HepG2 (cell line): ENCODE measurements at regions not wholly inside any gene's neighbourhood (a gene's known extent, or its start where the extent isn't known, plus 50 kb on each side); places are given as distances from the start of the nearest gene placed in this dataset.

Source experiments
- ATAC-seq: fragments of 200-7000 bp; cut with Tn5 transposase; 3 replicates; pipeline ENCODE4 v1.9.1; 2020; ENCODE audit warnings: mild to moderate bottlenecking, moderate library complexity
- BruUV-seq: library from RNA; stranded (reverse); fragments of 400-500 nt; replicated peaks from 2 replicates; lab custom pipeline; 2021; lab: Mats Ljungman, UMichigan
- CTCF ChIA-PET: fragments of 300-600 bp; formaldehyde crosslinking; extraction: SDS; loops from one replicate; lab custom pipeline; 2021; ENCODE audit warnings: low total read pairs, inconsistent platforms, low intra/inter-chr PET ratio; lab: Yijun Ruan, JAX
- POLR2A ChIA-PET: fragments of 350-600 bp; sonication (Branson Sonifier 250); formaldehyde crosslinking; loops from one replicate; lab custom pipeline; 2020; ENCODE audit warnings: antibody characterized with exemption, inconsistent platforms; lab: Yijun Ruan, JAX
- DNase-seq: peaks from one replicate; pipeline ENCODE4 v3.0.0-alpha.2; 2015; ENCODE audit warnings: low spot score
- FAIRE-seq: peaks from 3 replicates; lab custom pipeline; 2011; peaks lifted over from hg19 to GRCh38; lab: Jason Lieb, UNC
- H2AFZ ChIP-seq: one replicate; pipeline ENCODE4 v1.6.1; 2011; ENCODE audit warnings: low read length, inconsistent platforms
- H3K27ac ChIP-seq: fragments of 300-600 bp; 3 replicates; pipeline ENCODE4 v1.8.0; 2011; ENCODE audit warnings: mixed run types, mild to moderate bottlenecking, mixed read lengths, low read length, inconsistent platforms; ENCODE audit not compliant: insufficient read depth; ENCODE audit errors: extremely low read length
- H3K27me3 ChIP-seq, 2 experiments: fragments of 200-600 bp in 1 of 2; 2 replicates in 1 of 2; 3 replicates in 1 of 2; pipeline versions ENCODE4 v1.6.0 to v1.8.0; 2011; ENCODE audit warnings: low read length in 2 of 2, mild to moderate bottlenecking in 2 of 2, moderate library complexity in 2 of 2, inconsistent platforms in 1 of 2; ENCODE audit not compliant: insufficient read depth in 2 of 2, control insufficient read depth in 1 of 2
- H3K36me3 ChIP-seq, 2 experiments: fragments of 200-600 bp in 1 of 2; replicated peaks in 1 of 2; 2 replicates in 1 of 2; 3 replicates in 1 of 2; pipeline versions ENCODE4 v1.5.1 to v1.8.0; 2011; ENCODE audit warnings: low read length in 2 of 2, inconsistent platforms in 1 of 2; ENCODE audit not compliant: insufficient read depth in 2 of 2, control insufficient read depth in 1 of 2
- H3K4me1 ChIP-seq: 2 replicates; pipeline ENCODE4 v1.5.1; 2012; ENCODE audit warnings: low read length, inconsistent platforms; ENCODE audit not compliant: insufficient read depth
- H3K4me2 ChIP-seq: 2 replicates; pipeline ENCODE4 v1.6.0; 2011; ENCODE audit warnings: low read depth, low read length, inconsistent platforms
- H3K4me3 ChIP-seq, 3 experiments: fragments of 200-600 bp in 1 of 3; sonication (generic), shearing (Covaris generic) in 1 of 3; replicated peaks in 1 of 3; 2 replicates each; pipeline ENCODE4 v1.5.1; 2011 to 2016; ENCODE audit warnings: low read length in 3 of 3, inconsistent platforms in 2 of 3, low read depth in 2 of 3, mild to moderate bottlenecking in 2 of 3, control low read depth in 1 of 3, mixed read lengths in 1 of 3; ENCODE audit not compliant: insufficient read depth in 1 of 3
- H3K79me2 ChIP-seq: one replicate; pipeline ENCODE4 v1.6.1; 2011; ENCODE audit warnings: low read length, inconsistent platforms; ENCODE audit not compliant: insufficient read depth
- H3K9ac ChIP-seq: 2 replicates; pipeline ENCODE4 v1.6.0; 2011; ENCODE audit warnings: mild to moderate bottlenecking, low read depth, low read length, inconsistent platforms; ENCODE audit not compliant: insufficient read depth
- H3K9me3 ChIP-seq: 2 replicates; pipeline ENCODE4 v1.5.1; 2012; ENCODE audit warnings: mild to moderate bottlenecking, low read length
- H4K20me1 ChIP-seq: 2 replicates; pipeline ENCODE4 v1.6.0; 2011; ENCODE audit warnings: inconsistent platforms, mild to moderate bottlenecking, low read length, moderate library complexity; ENCODE audit not compliant: insufficient read depth
- FOSL2 ChIP-seq: sonication (generic); formaldehyde crosslinking; IDR thresholded peaks from 2 replicates; pipeline ENCODE4 v1.4.0; 2020; ENCODE audit warnings: missing genetic modification reagents
- NBN ChIP-seq: fragments of 450-650 bp; conservative IDR thresholded peaks from 2 replicates; pipeline ENCODE4 v1.6.1; 2017
- RFX3 ChIP-seq: IDR thresholded peaks from 2 replicates; pipeline ENCODE4 v1.6.1; 2016; ENCODE audit warnings: missing biosample characterization, missing genetic modification reagents
- ZNF354B ChIP-seq: sonication (generic); formaldehyde crosslinking; IDR thresholded peaks from 2 replicates; pipeline ENCODE4 v1.8.0; 2022; ENCODE audit warnings: mild to moderate bottlenecking, missing genetic modification reagents
- ZNF383 ChIP-seq: sonication (generic); formaldehyde crosslinking; IDR thresholded peaks from 2 replicates; pipeline ENCODE4 v1.4.0; 2020; ENCODE audit warnings: missing genetic modification reagents, mild to moderate bottlenecking, borderline replicate concordance
- ZNF567 ChIP-seq: sonication (generic); formaldehyde crosslinking; IDR thresholded peaks from 2 replicates; pipeline ENCODE4 v1.8.1; 2023; ENCODE audit warnings: mild to moderate bottlenecking, missing genetic modification reagents, borderline replicate concordance
- ZNF607 ChIP-seq: sonication (generic); formaldehyde crosslinking; IDR thresholded peaks from 2 replicates; pipeline ENCODE4 v1.5.1; 2020; ENCODE audit warnings: missing genetic modification reagents, mild to moderate bottlenecking, borderline replicate concordance
- ZNF660 ChIP-seq: sonication (generic); formaldehyde crosslinking; IDR thresholded peaks from 2 replicates; pipeline ENCODE4 v1.5.1; 2020; ENCODE audit warnings: mild to moderate bottlenecking, low read depth, missing genetic modification reagents, borderline replicate concordance
- ZNF720 ChIP-seq: sonication (generic); formaldehyde crosslinking; IDR thresholded peaks from 2 replicates; pipeline ENCODE4 v1.4.0; 2020; ENCODE audit warnings: missing genetic modification reagents
- ZNF780A ChIP-seq: sonication (generic); formaldehyde crosslinking; IDR thresholded peaks from 2 replicates; pipeline ENCODE4 v1.8.0; 2022; ENCODE audit warnings: mild to moderate bottlenecking, missing genetic modification reagents, moderate library complexity
- ZNF850 ChIP-seq: sonication (generic); formaldehyde crosslinking; conservative IDR thresholded peaks from 2 replicates; pipeline ENCODE4 v1.9.0; 2021; ENCODE audit warnings: mild to moderate bottlenecking, missing genetic modification reagents
- ZZZ3 ChIP-seq: sonication (generic); formaldehyde crosslinking; IDR thresholded peaks from 2 replicates; pipeline ENCODE4 v1.4.0; 2020; ENCODE audit warnings: missing genetic modification reagents, mild to moderate bottlenecking, borderline replicate concordance
- WGBS: methylation state at CpG from one replicate; pipeline ENCODE4 v1.1.6; 2017; ENCODE audit warnings: low lambda C conversion rate; 5-methylcytosine and 5-hydroxymethylcytosine counted together
- in situ Hi-C: cut with HindIII; loops from 2 replicates; pipeline ENCODE4 v1.10.0; 2017; ENCODE audit warnings: low pct_unique_long_range_greater_than_20kb; ENCODE audit not compliant: extremely low pct_ligation_motif_present
- intact Hi-C: fragments of 100-400 bp; cut with micrococcal nuclease; formaldehyde crosslinking; loops from one replicate; pipeline ENCODE4 v1.10.0; 2022; ENCODE audit not compliant: unreplicated experiment
- TF ChIP-seq, protein P1 (sequence below): sonication (generic); formaldehyde crosslinking; IDR thresholded peaks from 2 replicates; pipeline ENCODE4 v1.4.0; 2020; ENCODE audit warnings: missing genetic modification reagents
- TF ChIP-seq, protein P2 (sequence below): sonication (generic); formaldehyde crosslinking; IDR thresholded peaks from 2 replicates; pipeline ENCODE4 v1.4.0; 2020; ENCODE audit warnings: missing genetic modification reagents; ENCODE audit errors: not compliant biosample characterization
- TF ChIP-seq, protein P3 (sequence below): sonication (generic); formaldehyde crosslinking; IDR thresholded peaks from 2 replicates; pipeline ENCODE4 v1.8.1; 2023; ENCODE audit warnings: missing genetic modification reagents, inconsistent platforms, borderline replicate concordance

DNA sequence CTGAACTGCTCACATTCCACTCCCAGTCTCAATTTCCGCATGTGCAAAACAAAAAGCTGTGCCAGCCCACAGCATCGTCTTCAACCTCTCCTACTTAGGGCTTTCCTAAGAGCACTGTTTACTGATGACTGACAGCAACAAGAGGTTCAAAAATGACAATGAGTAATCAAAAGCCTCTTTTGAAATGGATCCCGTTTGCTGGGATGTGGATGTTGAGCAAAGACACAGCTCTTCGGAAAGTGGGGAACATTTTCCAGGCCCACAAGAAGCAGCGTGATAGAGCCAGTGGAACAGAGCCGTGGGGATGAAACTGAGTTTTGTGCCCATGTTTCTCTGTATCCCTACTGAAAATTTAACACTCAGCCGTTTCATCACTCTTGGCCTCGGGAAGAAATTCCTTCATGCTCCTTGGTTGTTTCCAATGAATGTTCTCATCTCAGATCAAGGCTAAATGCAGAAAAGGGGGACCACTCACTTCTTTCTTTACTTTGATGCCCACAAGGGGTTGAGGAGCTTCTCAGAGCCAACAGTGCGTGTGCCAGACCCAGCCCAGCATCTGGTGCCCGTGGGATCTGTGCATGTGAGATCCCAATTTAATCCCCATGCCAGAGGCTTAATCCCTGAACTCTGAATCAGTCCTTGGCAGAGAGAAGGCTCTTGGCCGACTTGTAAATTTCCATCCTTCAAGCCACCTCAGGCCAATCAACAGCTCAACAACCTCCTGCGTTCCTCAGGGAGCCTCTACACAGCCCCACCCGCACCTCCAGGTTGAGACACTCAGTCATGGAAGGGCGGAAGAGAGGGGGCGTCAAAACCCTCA lies 230.2 kb upstream of the DAPK1 start (continued):
- TF ChIP-seq, protein P1, sequence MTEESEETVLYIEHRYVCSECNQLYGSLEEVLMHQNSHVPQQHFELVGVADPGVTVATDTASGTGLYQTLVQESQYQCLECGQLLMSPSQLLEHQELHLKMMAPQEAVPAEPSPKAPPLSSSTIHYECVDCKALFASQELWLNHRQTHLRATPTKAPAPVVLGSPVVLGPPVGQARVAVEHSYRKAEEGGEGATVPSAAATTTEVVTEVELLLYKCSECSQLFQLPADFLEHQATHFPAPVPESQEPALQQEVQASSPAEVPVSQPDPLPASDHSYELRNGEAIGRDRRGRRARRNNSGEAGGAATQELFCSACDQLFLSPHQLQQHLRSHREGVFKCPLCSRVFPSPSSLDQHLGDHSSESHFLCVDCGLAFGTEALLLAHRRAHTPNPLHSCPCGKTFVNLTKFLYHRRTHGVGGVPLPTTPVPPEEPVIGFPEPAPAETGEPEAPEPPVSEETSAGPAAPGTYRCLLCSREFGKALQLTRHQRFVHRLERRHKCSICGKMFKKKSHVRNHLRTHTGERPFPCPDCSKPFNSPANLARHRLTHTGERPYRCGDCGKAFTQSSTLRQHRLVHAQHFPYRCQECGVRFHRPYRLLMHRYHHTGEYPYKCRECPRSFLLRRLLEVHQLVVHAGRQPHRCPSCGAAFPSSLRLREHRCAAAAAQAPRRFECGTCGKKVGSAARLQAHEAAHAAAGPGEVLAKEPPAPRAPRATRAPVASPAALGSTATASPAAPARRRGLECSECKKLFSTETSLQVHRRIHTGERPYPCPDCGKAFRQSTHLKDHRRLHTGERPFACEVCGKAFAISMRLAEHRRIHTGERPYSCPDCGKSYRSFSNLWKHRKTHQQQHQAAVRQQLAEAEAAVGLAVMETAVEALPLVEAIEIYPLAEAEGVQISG (CRISPR knock-in tag), result no peak

DNA sequence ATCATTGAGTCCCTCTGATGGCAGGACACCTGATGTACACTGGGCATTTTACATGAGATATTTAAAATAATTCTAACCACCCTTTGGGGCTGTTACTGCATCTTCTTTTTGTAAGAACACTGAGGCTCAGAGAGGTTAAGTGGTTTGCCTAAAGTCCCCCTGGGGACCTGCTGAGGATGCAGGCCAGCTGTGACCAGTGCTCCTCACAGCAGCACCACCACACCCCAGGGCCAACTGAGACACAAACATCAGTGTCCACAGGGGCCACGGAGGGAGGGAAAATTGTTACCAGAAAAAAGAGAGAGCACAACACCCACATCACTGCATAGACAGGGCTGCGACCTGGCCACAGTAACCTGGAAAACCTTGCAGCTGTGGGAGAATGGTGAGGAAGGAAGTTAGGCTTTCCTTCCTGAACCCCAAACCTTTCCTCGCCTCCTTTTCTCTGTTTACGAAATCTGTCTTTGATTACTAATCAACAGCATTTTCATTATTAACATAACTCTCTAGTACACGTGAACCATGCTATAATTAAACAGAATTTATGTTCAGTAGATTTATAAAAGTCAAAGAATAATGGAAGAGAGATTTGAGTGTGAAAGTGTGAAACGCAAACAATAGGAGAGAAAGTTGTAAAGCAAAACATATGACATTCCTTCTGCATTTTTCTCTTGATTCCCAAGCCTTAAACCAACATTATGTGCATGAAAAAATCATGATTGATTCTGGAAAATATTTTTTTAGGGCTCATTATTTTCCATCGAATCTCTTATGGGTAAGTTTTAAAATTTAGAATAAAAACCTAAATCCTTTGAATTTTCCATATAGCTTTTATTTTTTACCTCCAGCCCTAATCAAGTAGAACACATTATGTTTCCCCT lies 228.1 kb upstream of the DAPK1 start:
- no peaks in the 10 kb centered on the region for H3K79me2 ChIP-seq
- no peaks in the 10 kb centered on the region for H3K9me3 ChIP-seq
- H3K9ac ChIP-seq, result no peak overlapping the region
- ChIA-PET POLR2A (no interaction called here), CTCF (no interaction called here)
- H3K4me3 ChIP-seq, result no peak overlapping the region
- H3K4me2 ChIP-seq, result no peak overlapping the region
- intact Hi-C loops (no loop called here), in situ Hi-C loops (no loop called here)
- DNase-seq, result no peak
- H3K4me1 ChIP-seq, result no peaks in the 10 kb centered on the region
- H3K27ac ChIP-seq, result no peak overlapping the region
- 6% methylated on average over 7 of the region's 7 CpGs for WGBS
- H3K27me3 ChIP-seq, result peaks cover 0 to 26% of the 10 kb centered on the region in 2 experiments; a peak in 1 of 5 replicates
- no peak for ATAC-seq
- H2AFZ ChIP-seq, result no peak overlapping the region
- no peaks in the 10 kb centered on the region for H3K36me3 ChIP-seq
- no peak for FAIRE-seq
- no peaks in the 10 kb centered on the region for H4K20me1 ChIP-seq
- BruUV-seq, result no TSS peak
- TF ChIP-seq ZNF567 (CRISPR knock-in tag) (no peak), ZNF607 (no peak), ZNF660 (CRISPR knock-in tag) (no peak), ZNF850 (CRISPR knock-in tag) (no peak), RFX3 (CRISPR knock-in tag) (no peak), ZNF720 (CRISPR knock-in tag) (no peak), ZNF354B (CRISPR knock-in tag) (no peak), ZZZ3 (no peak), FOSL2 (CRISPR knock-in tag) (no peak), ZNF383 (CRISPR knock-in tag) (no peak), NBN (no peak), ZNF780A (CRISPR knock-in tag) (no peak)
- TF ChIP-seq, protein P2, sequence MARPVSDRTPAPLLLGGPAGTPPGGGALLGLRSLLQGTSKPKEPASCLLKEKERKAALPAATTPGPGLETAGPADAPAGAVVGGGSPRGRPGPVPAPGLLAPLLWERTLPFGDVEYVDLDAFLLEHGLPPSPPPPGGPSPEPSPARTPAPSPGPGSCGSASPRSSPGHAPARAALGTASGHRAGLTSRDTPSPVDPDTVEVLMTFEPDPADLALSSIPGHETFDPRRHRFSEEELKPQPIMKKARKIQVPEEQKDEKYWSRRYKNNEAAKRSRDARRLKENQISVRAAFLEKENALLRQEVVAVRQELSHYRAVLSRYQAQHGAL (CRISPR knock-in tag), result no peak
- TF ChIP-seq, protein P3, sequence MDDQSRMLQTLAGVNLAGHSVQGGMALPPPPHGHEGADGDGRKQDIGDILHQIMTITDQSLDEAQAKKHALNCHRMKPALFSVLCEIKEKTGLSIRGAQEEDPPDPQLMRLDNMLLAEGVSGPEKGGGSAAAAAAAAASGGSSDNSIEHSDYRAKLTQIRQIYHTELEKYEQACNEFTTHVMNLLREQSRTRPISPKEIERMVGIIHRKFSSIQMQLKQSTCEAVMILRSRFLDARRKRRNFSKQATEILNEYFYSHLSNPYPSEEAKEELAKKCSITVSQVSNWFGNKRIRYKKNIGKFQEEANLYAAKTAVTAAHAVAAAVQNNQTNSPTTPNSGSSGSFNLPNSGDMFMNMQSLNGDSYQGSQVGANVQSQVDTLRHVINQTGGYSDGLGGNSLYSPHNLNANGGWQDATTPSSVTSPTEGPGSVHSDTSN (CRISPR knock-in tag), result no peak
